Smooth muscle cell (in vitro differentiated cells): ENCODE measurements at regions not wholly inside any gene's neighbourhood (a gene's known extent, or its start where the extent isn't known, plus 50 kb on each side); places are given as distances from the start of the nearest gene placed in this dataset.

Experiments
- DNase-seq: peaks from one replicate; lab custom pipeline; 2025; ENCODE audit not compliant: unreplicated experiment; lab: John Stamatoyannopoulos, UW
- H2AFZ ChIP-seq: fragments of 200-600 bp; sonication (generic); 2 replicates; pipeline ENCODE4 v1.6.0; 2016; ENCODE audit warnings: antibody characterized with exemption, low read depth, mild to moderate bottlenecking
- H3F3A ChIP-seq: fragments of 200-600 bp; sonication (generic); 2 replicates; pipeline ENCODE4 v1.6.0; 2017; ENCODE audit warnings: antibody characterized with exemption, low read depth
- H3K27ac ChIP-seq: fragments of 200-600 bp; sonication (generic); 2 replicates; pipeline ENCODE4 v1.5.1; 2016; ENCODE audit warnings: low read depth, mild to moderate bottlenecking
- H3K27me3 ChIP-seq: fragments of 200-600 bp; sonication (generic); 2 replicates; pipeline ENCODE4 v1.6.1; 2016; ENCODE audit warnings: low read depth, mild to moderate bottlenecking
- H3K36me3 ChIP-seq: fragments of 200-600 bp; sonication (generic); 2 replicates; pipeline ENCODE4 v1.5.1; 2016; ENCODE audit warnings: low read depth
- H3K4me1 ChIP-seq: fragments of 200-600 bp; sonication (generic); 2 replicates; pipeline ENCODE4 v1.5.1; 2016; ENCODE audit warnings: low read depth
- H3K4me2 ChIP-seq: fragments of 200-600 bp; sonication (generic); 2 replicates; pipeline ENCODE4 v1.6.0; 2016; ENCODE audit warnings: mild to moderate bottlenecking
- H3K4me3 ChIP-seq: fragments of 200-600 bp; sonication (generic); 2 replicates; pipeline ENCODE4 v1.5.1; 2016; ENCODE audit warnings: mild to moderate bottlenecking
- H3K79me2 ChIP-seq: fragments of 200-600 bp; sonication (generic); 2 replicates; pipeline ENCODE4 v1.6.0; 2016; ENCODE audit warnings: low read depth, mild to moderate bottlenecking
- H3K9ac ChIP-seq: fragments of 200-600 bp; sonication (generic); 2 replicates; pipeline ENCODE4 v1.6.0; 2016; ENCODE audit warnings: low read depth
- H3K9me3 ChIP-seq: fragments of 200-600 bp; sonication (generic); replicated peaks from 2 replicates; pipeline ENCODE4 v1.5.1; 2016; ENCODE audit warnings: low read depth
- H4K20me1 ChIP-seq: fragments of 200-600 bp; sonication (generic); 2 replicates; pipeline ENCODE4 v1.6.0; 2016; ENCODE audit warnings: low read depth
- WGBS: methylation state at CpG from one replicate; pipeline ENCODE4 v1.1.7; 2016; ENCODE audit warnings: low lambda C conversion rate; 5-methylcytosine and 5-hydroxymethylcytosine counted together
- TF ChIP-seq, protein P1 (sequence below): fragments of 200-600 bp; sonication (generic); IDR thresholded peaks from 2 replicates; pipeline ENCODE4 v1.5.1; 2017; ENCODE audit warnings: borderline replicate concordance, mild to moderate bottlenecking, antibody characterized with exemption; ENCODE audit not compliant: insufficient read depth, poor library complexity, severe bottlenecking

DNA sequence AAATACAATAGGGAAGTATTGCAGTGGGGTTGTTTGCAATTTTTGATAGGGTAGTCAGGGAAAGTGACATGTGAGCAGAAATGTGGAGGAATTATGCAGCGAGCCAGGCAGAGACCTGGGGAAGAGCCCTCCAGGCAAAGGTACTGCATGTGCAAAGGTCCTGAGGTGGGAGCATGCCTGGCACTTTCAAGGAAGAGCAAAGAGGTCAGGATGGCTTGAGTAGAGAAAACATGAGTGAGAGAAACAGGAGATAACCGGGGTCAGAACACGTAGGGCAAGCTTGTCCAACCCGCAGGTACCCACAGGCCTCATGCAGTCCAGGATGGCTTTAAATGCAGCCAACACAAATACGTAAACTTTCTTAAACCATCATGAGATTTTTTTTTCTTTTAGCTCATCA is 71.0 kb downstream of the COQ2 start:
- no peak overlapping the region for H3K4me3 ChIP-seq
- WGBS, result 94% methylated on average over 5 of the region's 5 CpGs
- H3F3A ChIP-seq, result peaks cover 3% of the 10 kb centered on the region
- H3K27ac ChIP-seq, result no peak overlapping the region
- no peaks in the 10 kb centered on the region for H3K36me3 ChIP-seq
- H3K27me3 ChIP-seq, result no peaks in the 10 kb centered on the region
- no peak overlapping the region for H3K9ac ChIP-seq
- TF ChIP-seq, protein P1, sequence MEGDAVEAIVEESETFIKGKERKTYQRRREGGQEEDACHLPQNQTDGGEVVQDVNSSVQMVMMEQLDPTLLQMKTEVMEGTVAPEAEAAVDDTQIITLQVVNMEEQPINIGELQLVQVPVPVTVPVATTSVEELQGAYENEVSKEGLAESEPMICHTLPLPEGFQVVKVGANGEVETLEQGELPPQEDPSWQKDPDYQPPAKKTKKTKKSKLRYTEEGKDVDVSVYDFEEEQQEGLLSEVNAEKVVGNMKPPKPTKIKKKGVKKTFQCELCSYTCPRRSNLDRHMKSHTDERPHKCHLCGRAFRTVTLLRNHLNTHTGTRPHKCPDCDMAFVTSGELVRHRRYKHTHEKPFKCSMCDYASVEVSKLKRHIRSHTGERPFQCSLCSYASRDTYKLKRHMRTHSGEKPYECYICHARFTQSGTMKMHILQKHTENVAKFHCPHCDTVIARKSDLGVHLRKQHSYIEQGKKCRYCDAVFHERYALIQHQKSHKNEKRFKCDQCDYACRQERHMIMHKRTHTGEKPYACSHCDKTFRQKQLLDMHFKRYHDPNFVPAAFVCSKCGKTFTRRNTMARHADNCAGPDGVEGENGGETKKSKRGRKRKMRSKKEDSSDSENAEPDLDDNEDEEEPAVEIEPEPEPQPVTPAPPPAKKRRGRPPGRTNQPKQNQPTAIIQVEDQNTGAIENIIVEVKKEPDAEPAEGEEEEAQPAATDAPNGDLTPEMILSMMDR, result no peak
- H4K20me1 ChIP-seq, result no peaks in the 10 kb centered on the region
- no peaks in the 10 kb centered on the region for H3K4me1 ChIP-seq
- DNase-seq, result no peak
- H2AFZ ChIP-seq, result no peak overlapping the region
- H3K9me3 ChIP-seq, result no peaks in the 10 kb centered on the region
- no peaks in the 10 kb centered on the region for H3K79me2 ChIP-seq
- H3K4me2 ChIP-seq, result no peak overlapping the region

DNA sequence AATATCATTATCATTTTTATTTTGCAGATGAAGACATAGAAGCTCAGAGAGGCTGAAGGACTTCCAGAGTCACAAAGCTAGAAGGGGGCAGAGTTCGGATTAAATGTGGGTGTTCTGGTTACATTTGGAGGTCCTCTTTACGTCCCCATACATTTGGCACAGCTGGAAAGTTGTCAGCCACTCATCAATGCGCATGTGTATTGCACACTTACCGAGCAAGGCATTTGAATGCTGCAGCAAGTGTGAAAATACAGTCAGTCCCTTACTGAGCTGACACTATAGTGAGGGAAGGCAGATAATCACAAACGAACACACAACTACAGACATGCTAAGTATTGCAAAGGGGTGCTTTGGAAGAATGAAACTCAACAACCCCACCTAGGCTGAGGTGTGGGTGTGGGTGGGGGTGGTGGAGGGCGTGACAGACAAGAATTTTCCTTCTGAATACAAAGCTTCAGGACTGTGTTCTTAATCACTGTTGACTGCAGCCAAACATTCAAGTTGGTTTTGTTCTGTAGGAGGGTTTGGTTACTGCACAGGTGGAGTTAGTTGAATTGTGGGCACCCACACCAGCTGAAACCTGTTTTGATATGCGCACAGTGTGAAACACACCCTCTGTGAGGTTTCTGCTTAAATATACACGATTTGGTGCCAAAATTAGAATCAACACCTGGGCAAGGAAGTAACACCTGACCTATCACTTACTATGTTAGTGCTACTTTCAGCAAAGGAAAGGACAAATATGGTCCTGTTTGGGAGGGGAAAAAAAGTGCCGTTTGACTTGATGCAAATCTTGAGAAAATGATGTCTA is 72.4 kb downstream of the COQ2 start:
- H2AFZ ChIP-seq, result no peak overlapping the region
- TF ChIP-seq, protein P1, result no peak
- 80% methylated on average over 9 of the region's 9 CpGs for WGBS

DNA sequence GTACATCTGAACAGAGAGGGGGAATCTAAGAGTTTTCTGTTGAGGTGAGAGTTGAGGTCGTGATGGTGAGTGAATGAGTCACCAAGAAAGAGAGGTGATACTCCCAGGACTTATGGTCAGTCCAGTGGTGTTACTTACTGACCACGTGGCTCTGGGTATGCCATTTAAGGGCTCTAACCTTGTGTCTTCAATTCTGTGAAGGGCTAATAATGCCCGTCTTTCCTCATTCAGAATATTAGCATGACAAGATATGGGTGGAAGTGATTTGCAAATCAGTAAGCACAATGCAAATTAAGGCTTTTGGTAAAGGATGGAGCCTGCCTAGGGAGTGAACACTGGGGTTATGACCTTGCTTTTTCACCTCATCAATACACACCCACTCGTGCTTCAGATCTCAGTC is 75.2 kb downstream of the COQ2 start:
- H3K36me3 ChIP-seq, result no peaks in the 10 kb centered on the region
- no peak overlapping the region for H3K27ac ChIP-seq
- H3K27me3 ChIP-seq, result no peaks in the 10 kb centered on the region
- no peak overlapping the region for H3K9ac ChIP-seq
- no peaks in the 10 kb centered on the region for H4K20me1 ChIP-seq
- H3K9me3 ChIP-seq, result no peaks in the 10 kb centered on the region
- H2AFZ ChIP-seq, result no peak overlapping the region
- no peak for DNase-seq
- TF ChIP-seq, protein P1, result no peak
- 77% methylated on average over 4 of the region's 4 CpGs for WGBS
- no peak overlapping the region for H3K4me2 ChIP-seq
- no peaks in the 10 kb centered on the region for H3K4me1 ChIP-seq
- H3F3A ChIP-seq, result peaks cover 14% of the 10 kb centered on the region
- H3K4me3 ChIP-seq, result no peak overlapping the region
- no peaks in the 10 kb centered on the region for H3K79me2 ChIP-seq

More for the DNA sequence above, 72.4 kb downstream of the COQ2 start:
- no peaks in the 10 kb centered on the region for H3K4me1 ChIP-seq
- H3K4me3 ChIP-seq, result no peak overlapping the region
- no peaks in the 10 kb centered on the region for H3K79me2 ChIP-seq
- no peaks in the 10 kb centered on the region for H4K20me1 ChIP-seq
- H3K9me3 ChIP-seq, result no peaks in the 10 kb centered on the region
- no peak for DNase-seq
- H3F3A ChIP-seq, result peaks cover 14% of the 10 kb centered on the region
- H3K27ac ChIP-seq, result no peak overlapping the region
- H3K27me3 ChIP-seq, result no peaks in the 10 kb centered on the region
- no peaks in the 10 kb centered on the region for H3K36me3 ChIP-seq
- H3K9ac ChIP-seq, result no peak overlapping the region
- no peak overlapping the region for H3K4me2 ChIP-seq
